Adrenal gland (tissue), 9 donors: ENCODE measurements at regions not wholly inside any gene's neighbourhood (a gene's known extent, or its start where the extent isn't known, plus 50 kb on each side); places are given as distances from the start of the nearest gene placed in this dataset.

Experiments
- DNase-seq, 7 donors: peaks; one replicate each; pipeline ENCODE4 v3.0.0-alpha.2; 2019 to 2020
- H3K27ac ChIP-seq, 5 donors: fragments of 200-600 bp; sonication (generic) in 4 of 5; 1 replicate in 3 of 5; 2 replicates in 2 of 5; pipeline versions ENCODE4 v1.5.1 to v1.8.0; 2016 to 2020; ENCODE audit warnings: mild to moderate bottlenecking in 1 of 5
- H3K27me3 ChIP-seq: fragments of 200-600 bp; 2 replicates; pipeline ENCODE4 v1.8.0; 2021
- H3K36me3 ChIP-seq, 2 donors: fragments of 200-600 bp; replicated peaks in 1 of 2; 1 replicate in 1 of 2; 2 replicates in 1 of 2; pipeline versions ENCODE4 v1.5.1 to v1.8.0; 2018 to 2022
- H3K4me1 ChIP-seq, 2 donors: fragments of 200-600 bp; replicated peaks in 1 of 2; 1 replicate in 1 of 2; 2 replicates in 1 of 2; pipeline versions ENCODE4 v1.5.1 to v1.8.0; 2018 to 2021
- H3K4me3 ChIP-seq, 4 donors: fragments of 200-600 bp; sonication (generic) in 3 of 4; one replicate each; pipeline ENCODE4 v1.5.1; 2016 to 2018
- H3K9me3 ChIP-seq, 3 donors: fragments of 200-600 bp; sonication (generic) in 1 of 3; replicated peaks in 1 of 3; 1 replicate in 2 of 3; 2 replicates in 1 of 3; pipeline versions ENCODE4 v1.5.1 to v1.8.0; 2016 to 2021
- POLR2A ChIP-seq, 2 donors: fragments of 450-650 bp; IDR thresholded peaks; one replicate each; pipeline ENCODE4 v1.6.1; 2017; ENCODE audit warnings: antibody characterized with exemption in 2 of 2, mild to moderate bottlenecking in 2 of 2, moderate library complexity in 1 of 2
- WGBS, 4 donors: extraction: QIAGEN DNeasy Blood & Tissue Kit in 2 of 4; methylation state at CpG; one replicate each; pipeline versions ENCODE4 v1.1.5 to v1.1.7; 2013 to 2017; 5-methylcytosine and 5-hydroxymethylcytosine counted together
- intact Hi-C, 2 donors: fragments of 100-400 bp; cut with DNase I; formaldehyde crosslinking; loops; one replicate each; pipeline versions ENCODE4 v1.14.1 to v1.15.0; 2022 to 2023
- TF ChIP-seq, protein P1 (sequence below), 6 experiments: fragments of 450-650 bp in 4 of 6; fragments of 200-600 bp in 2 of 6; sonication (generic) in 1 of 6; IDR thresholded peaks; 1 replicate in 5 of 6; 2 replicates in 1 of 6; pipeline versions ENCODE4 v1.5.1 to v1.8.0; 2016 to 2021; ENCODE audit warnings: antibody characterized with exemption in 6 of 6, mild to moderate bottlenecking in 2 of 6, moderate library complexity in 1 of 6
- donor health status: healthy with polysubstance abuse.
- donor health status: Bipolar disorder and iron deficiency.
- donor health status: DM: yes; HTN: yes; CAD: no.
- donor health status: DM: no; HTN: no; CAD: no.
- donor health status: DM: no; HTN: no; CAD: no.

DNA sequence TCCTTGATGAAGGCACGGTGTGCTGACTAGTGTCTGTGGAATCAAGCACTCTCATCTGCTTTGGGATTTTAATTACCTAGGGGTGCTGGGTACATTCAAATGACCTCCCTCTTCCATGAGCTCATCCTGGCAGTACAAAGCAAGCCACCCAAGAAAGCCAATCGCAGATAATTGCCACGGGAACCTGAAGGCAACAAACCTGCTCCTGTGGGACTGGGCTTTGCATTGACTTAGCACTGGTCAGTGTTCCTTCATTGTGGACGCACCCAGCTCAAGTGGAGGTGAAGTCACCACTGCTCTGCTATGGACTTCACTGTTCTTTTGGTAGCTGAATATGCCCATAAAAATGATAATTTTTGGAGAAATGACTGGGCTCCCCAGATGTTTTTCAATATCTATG is 261.6 kb upstream of the FERMT1 start:
- Histone ChIP-seq H3K27me3 (no peaks in the 10 kb centered on the region), H3K4me3 (no peak overlapping the region), H3K9me3 (no peaks in the 10 kb centered on the region), H3K4me1 (no peaks in the 10 kb centered on the region), H3K27ac (no peak overlapping the region), H3K36me3 (no peaks in the 10 kb centered on the region)
- 46 to 63% (median 55%) methylated on average over 4 of the region's 4 CpGs for WGBS, 4 donors
- TF ChIP-seq, protein P1, sequence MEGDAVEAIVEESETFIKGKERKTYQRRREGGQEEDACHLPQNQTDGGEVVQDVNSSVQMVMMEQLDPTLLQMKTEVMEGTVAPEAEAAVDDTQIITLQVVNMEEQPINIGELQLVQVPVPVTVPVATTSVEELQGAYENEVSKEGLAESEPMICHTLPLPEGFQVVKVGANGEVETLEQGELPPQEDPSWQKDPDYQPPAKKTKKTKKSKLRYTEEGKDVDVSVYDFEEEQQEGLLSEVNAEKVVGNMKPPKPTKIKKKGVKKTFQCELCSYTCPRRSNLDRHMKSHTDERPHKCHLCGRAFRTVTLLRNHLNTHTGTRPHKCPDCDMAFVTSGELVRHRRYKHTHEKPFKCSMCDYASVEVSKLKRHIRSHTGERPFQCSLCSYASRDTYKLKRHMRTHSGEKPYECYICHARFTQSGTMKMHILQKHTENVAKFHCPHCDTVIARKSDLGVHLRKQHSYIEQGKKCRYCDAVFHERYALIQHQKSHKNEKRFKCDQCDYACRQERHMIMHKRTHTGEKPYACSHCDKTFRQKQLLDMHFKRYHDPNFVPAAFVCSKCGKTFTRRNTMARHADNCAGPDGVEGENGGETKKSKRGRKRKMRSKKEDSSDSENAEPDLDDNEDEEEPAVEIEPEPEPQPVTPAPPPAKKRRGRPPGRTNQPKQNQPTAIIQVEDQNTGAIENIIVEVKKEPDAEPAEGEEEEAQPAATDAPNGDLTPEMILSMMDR (IDR thresholded peaks at IDR 0.05), result no peak
- no peak for TF ChIP-seq POLR2A (IDR thresholded peaks at IDR 0.05)
- DNase-seq, result no peak
- intact Hi-C loops, result no loop called here

DNA sequence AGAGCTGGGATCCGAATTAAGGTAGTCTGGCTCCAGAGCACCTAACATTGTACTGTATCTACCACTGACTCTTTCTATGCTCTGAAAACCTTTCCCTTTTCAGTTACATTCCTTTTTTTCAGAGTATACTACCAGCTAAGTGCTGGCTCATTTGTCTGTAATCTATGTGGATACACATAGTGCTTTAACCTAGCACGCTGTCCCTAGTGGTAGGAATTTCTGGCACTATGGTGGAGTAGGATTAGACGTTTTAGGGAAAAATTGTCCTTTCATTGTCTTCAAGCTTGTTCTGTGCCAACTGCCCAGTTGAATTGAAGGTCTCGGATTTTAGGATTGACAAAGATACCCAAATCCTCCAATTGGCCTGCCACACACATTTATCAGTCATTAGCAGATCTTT is 259.1 kb upstream of the FERMT1 start:
- DNase-seq, result no peak
- Histone ChIP-seq H3K36me3 (no peaks in the 10 kb centered on the region), H3K9me3 (no peaks in the 10 kb centered on the region), H3K4me1 (no peaks in the 10 kb centered on the region), H3K4me3 (no peak overlapping the region), H3K27me3 (no peaks in the 10 kb centered on the region), H3K27ac (no peak overlapping the region)
- no peak for TF ChIP-seq POLR2A (IDR thresholded peaks at IDR 0.05)
- TF ChIP-seq, protein P1 (IDR thresholded peaks at IDR 0.05), result peak in 4 of 6 experiments; percentile 13 to 44 (median 25)
- intact Hi-C loops, result no loop called here
- WGBS, 4 donors, result 36 to 57% (median 44%) methylated on average over 4 of the region's 4 CpGs

DNA sequence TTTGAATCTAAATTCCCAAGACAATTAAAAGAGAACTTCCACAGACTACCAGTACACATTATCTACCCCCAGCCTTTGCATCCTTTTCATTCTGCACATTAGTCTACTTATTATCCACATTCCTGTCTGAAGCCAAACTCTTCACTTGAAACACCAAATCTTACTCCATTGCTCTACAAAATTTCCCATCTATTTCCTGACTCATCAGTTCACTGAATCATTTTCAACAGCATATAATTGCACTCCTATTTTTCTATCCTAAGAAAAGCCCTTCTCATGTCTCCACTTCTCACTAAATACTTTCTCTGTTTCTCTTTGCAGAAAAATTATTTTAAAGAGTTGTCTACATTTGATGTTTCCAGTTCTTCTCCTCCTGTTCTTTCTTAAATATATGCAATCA is 239.4 kb upstream of the FERMT1 start:
- Histone ChIP-seq H3K27ac (no peak overlapping the region), H3K9me3 (no peaks in the 10 kb centered on the region), H3K4me3 (no peak overlapping the region), H3K4me1 (no peaks in the 10 kb centered on the region), H3K27me3 (no peaks in the 10 kb centered on the region), H3K36me3 (no peaks in the 10 kb centered on the region)
- DNase-seq, result no peak
- no peak for TF ChIP-seq POLR2A (IDR thresholded peaks at IDR 0.05)
- TF ChIP-seq, protein P1 (IDR thresholded peaks at IDR 0.05), result no peak
- intact Hi-C loops, result no loop called here

DNA sequence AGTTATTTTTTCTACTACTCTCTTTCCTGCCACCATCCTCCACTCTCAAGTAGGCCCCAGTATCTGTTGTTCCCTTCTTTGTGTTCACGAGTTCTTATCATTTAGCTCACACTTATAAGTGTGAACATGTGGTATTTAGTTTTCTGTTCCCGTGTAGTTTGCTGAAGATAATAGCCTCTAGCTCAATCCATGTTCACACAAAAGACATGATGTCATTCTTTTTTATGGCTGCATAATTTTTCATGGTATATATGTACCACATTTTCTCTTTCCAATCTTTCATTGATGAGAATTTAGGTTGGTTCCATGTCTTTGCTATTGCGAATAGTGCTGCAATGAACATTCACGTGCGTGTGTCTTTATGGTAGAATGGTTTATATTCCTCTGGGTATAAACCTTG is 237.9 kb upstream of the FERMT1 start:
- H3K9me3 ChIP-seq, result no peaks in the 10 kb centered on the region
- intact Hi-C loops, result no loop called here
- H3K27ac ChIP-seq, result no peak overlapping the region
- no peak for DNase-seq
- H3K4me1 ChIP-seq, result no peaks in the 10 kb centered on the region
- no peaks in the 10 kb centered on the region for H3K27me3 ChIP-seq
- 77 to 91% (median 81%) methylated on average over 5 of the region's 5 CpGs for WGBS, 4 donors
- H3K4me3 ChIP-seq, result no peak overlapping the region
- TF ChIP-seq, protein P1 (IDR thresholded peaks at IDR 0.05), result no peak
- TF ChIP-seq POLR2A (IDR thresholded peaks at IDR 0.05), result no peak
- no peaks in the 10 kb centered on the region for H3K36me3 ChIP-seq
